Lower leg skin (tissue), 4 donors: ENCODE measurements at regions not wholly inside any gene's neighbourhood (a gene's known extent, or its start where the extent isn't known, plus 50 kb on each side); places are given as distances from the start of the nearest gene placed in this dataset.
A peak's percentile ranks its signal among the peaks of the same experiment; 100 is the strongest.

ENCODE experiments used
- DNase-seq, 2 donors: peaks; one replicate each; pipeline ENCODE4 v3.0.0-alpha.2; 2019; ENCODE audit warnings: low spot score in 2 of 2
- H3K4me3 ChIP-seq: fragments of 200-600 bp; sonication (generic); 2 replicates; pipeline ENCODE4 v1.5.1; 2017; ENCODE audit warnings: mild to moderate bottlenecking, low read depth; ENCODE audit not compliant: poor library complexity, severe bottlenecking
- POLR2A ChIP-seq, 2 donors: fragments of 450-650 bp; IDR thresholded peaks; one replicate each; pipeline ENCODE4 v1.6.1; 2016 to 2017; ENCODE audit warnings: antibody characterized with exemption in 2 of 2, mild to moderate bottlenecking in 1 of 2, moderate library complexity in 1 of 2
- WGBS, 2 donors: methylation state at CpG; one replicate each; pipeline ENCODE4 v1.1.5; 2018; 5-methylcytosine and 5-hydroxymethylcytosine counted together
- intact Hi-C: fragments of 100-400 bp; cut with DNase I; formaldehyde crosslinking; loops from one replicate; pipeline ENCODE4 v1.15.0; 2023; ENCODE audit warnings: low total_unique reads
- TF ChIP-seq, protein P1 (sequence below), 3 donors: fragments of 450-650 bp; IDR thresholded peaks; one replicate each; pipeline ENCODE4 v1.5.1; 2016; ENCODE audit warnings: antibody characterized with exemption in 3 of 3, mild to moderate bottlenecking in 3 of 3, moderate library complexity in 2 of 3

DNA sequence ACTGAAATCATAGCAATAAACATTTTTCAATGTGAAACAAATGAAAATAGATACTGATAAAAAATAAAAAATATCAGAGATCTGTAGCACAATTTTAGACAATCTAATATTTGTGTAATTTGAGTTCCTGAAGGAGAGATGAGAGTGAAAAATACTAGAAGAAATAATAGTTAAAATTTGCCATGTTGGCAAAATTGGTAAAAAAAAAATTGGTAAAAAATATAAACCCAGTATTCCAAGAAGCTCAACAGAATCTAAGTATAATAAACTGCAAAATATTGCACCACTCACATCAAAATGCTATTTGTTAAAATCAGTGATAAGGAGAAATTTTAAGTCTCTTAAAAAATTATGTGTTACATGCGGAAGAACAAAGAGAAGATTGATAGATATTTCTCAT lies 1680.7 kb downstream of the PCDH7 start:
- TF ChIP-seq POLR2A (IDR thresholded peaks at IDR 0.05): no peak
- TF ChIP-seq, protein P1, sequence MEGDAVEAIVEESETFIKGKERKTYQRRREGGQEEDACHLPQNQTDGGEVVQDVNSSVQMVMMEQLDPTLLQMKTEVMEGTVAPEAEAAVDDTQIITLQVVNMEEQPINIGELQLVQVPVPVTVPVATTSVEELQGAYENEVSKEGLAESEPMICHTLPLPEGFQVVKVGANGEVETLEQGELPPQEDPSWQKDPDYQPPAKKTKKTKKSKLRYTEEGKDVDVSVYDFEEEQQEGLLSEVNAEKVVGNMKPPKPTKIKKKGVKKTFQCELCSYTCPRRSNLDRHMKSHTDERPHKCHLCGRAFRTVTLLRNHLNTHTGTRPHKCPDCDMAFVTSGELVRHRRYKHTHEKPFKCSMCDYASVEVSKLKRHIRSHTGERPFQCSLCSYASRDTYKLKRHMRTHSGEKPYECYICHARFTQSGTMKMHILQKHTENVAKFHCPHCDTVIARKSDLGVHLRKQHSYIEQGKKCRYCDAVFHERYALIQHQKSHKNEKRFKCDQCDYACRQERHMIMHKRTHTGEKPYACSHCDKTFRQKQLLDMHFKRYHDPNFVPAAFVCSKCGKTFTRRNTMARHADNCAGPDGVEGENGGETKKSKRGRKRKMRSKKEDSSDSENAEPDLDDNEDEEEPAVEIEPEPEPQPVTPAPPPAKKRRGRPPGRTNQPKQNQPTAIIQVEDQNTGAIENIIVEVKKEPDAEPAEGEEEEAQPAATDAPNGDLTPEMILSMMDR (IDR thresholded peaks at IDR 0.05): no peak
- 90% methylated on average over 1 of the region's 1 CpG for WGBS, 2 donors
- intact Hi-C loops: no loop called here
- no peak for DNase-seq
- H3K4me3 ChIP-seq: no peak overlapping the region

DNA sequence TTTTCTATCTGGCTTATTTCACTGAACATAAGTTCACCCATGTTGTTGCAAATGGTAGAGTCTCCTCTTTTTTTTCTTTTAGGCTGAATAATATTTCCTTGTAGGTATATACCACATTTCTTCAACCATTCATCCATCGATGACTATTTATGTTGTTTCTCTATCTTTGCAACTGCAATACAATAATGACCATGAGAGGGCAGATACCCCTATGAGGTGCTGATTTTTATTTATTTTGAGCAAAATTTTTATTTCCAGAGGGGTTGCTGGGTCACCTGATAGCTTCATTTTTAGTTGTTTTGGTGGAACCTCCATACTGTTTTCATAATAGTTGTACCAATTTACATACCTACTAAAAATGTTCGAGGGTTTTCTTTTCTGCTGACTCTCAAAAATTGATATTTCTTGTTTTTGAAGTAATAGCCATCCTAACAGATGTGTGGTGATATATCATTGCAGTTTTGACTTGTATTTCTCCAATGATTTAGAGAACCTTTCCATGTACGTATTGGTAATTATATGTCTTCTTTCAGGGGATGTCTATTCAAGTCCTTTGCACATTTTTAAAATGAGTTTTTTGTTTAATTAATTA lies 1697.0 kb downstream of the PCDH7 start:
- no peak overlapping the region for H3K4me3 ChIP-seq
- intact Hi-C loops: no loop called here
- no peak for TF ChIP-seq POLR2A (IDR thresholded peaks at IDR 0.05)
- TF ChIP-seq, protein P1 (IDR thresholded peaks at IDR 0.05): no peak
- WGBS, 2 donors: 73 to 74% methylated on average over 3 of the region's 3 CpGs
- DNase-seq: no peak

DNA sequence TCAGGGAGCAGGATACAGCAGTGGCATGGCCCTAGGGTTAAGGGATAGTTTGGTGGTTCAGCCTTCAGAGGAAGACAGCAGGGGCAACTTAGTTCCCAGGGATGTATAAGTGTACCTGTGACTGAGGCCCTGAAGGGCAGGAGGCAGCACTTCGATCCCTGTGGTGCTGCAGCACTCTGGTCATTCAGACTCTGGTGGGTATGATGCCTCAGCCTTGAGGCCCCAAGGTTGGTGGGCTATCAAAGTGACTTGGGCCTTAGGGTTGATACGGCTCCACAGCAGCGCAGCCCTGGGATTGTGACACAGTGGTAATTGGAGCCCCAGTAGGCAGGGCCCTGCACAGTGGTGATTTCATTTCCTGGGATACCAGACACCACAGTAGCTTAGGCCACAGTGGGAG lies 1703.1 kb downstream of the PCDH7 start:
- peak in 1 of 2 donors; percentile 36 for DNase-seq
- TF ChIP-seq, protein P1 (IDR thresholded peaks at IDR 0.05): no peak
- TF ChIP-seq POLR2A (IDR thresholded peaks at IDR 0.05): no peak
- intact Hi-C loops: no loop called here
- no peak overlapping the region for H3K4me3 ChIP-seq
- WGBS, 2 donors: 93 to 97% methylated on average over 3 of the region's 3 CpGs

DNA sequence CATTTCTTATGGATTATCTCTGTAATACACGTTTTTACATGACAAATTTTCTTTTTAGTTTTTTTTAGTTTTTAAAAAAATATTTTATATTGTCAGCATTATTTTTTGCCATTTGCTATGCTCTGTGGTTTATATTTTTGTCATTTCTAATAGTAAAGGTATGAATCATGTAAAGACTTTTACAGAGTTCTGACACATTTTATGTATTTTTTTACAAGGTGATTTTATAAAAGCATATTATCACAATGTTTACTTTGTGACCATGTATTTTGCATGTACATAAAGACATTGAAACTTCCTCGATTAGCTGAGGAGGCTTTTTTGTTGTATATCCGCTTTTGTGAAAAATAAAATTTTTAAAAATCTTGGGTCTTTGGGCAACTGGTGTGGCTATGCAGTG lies 1705.1 kb downstream of the PCDH7 start:
- no peak for DNase-seq
- no peak overlapping the region for H3K4me3 ChIP-seq
- TF ChIP-seq POLR2A (IDR thresholded peaks at IDR 0.05): no peak
- TF ChIP-seq, protein P1 (IDR thresholded peaks at IDR 0.05): no peak
- WGBS, 2 donors: 68 to 74% methylated on average over 3 of the region's 3 CpGs
- intact Hi-C loops: no loop called here

DNA sequence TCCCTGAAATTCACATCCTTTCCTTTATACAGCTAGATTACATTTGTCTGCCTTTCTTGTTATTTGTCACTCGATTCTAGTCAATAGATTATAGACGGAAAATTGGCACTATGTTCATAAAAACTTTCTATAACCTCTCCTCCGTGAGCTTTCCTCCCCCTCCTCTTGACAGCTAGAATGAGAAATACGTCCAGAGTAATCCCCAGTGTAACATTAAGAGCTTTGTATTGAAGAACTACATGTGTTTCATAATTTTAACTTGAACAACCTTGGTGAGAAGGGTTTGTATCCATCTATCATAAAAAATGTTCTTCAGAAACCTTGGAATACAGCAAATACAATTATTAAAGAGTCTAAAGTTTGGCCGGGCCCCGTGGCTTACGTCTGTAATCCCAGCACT lies 1707.4 kb downstream of the PCDH7 start:
- no peak for TF ChIP-seq POLR2A (IDR thresholded peaks at IDR 0.05)
- TF ChIP-seq, protein P1 (IDR thresholded peaks at IDR 0.05): no peak
- no peak for DNase-seq
- H3K4me3 ChIP-seq: no peak overlapping the region
- 62 to 71% methylated on average over 7 of the region's 7 CpGs for WGBS, 2 donors
- intact Hi-C loops: no loop called here

DNA sequence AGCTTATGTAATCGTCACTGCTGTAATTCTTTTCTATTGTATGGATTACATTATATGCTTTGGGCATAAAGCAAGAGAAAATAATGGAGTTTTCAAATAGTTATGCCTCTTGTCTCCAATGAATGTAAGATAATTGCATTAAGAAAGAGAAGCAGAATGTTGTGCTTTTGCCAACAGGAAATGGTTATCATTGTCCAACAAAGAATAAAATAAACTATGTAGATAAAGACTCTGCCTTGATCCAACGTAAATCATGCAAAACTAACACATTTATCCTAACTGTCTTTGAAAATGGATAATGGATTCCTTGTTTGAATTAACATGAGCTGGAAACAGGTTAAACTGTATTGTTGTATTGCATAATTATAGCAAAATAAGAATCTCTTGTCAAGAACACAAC lies 1709.0 kb downstream of the PCDH7 start:
- H3K4me3 ChIP-seq: no peak overlapping the region
- TF ChIP-seq POLR2A (IDR thresholded peaks at IDR 0.05): no peak
- TF ChIP-seq, protein P1 (IDR thresholded peaks at IDR 0.05): no peak
- no peak for DNase-seq
- WGBS, 2 donors: 65% methylated on average over 2 of the region's 2 CpGs
- intact Hi-C loops: no loop called here
